GM12878 (cell line): ENCODE measurements at regions not wholly inside any gene's neighbourhood (a gene's known extent, or its start where the extent isn't known, plus 50 kb on each side); places are given as distances from the start of the nearest gene placed in this dataset.

Source experiments
- ATAC-seq: fragments of 200-7000 bp; cut with Tn5 transposase; 3 replicates; pipeline ENCODE4 v1.9.1; 2020; ENCODE audit warnings: mild to moderate bottlenecking, moderate library complexity
- BruUV-seq: library from RNA; stranded (reverse); fragments of 400-500 nt; replicated peaks from 2 replicates; lab custom pipeline; 2021; lab: Mats Ljungman, UMichigan
- CTCF ChIA-PET: fragments of 300-600 bp; sonication (Branson Sonifier 250); formaldehyde crosslinking; extraction: SDS; loops from one replicate; lab custom pipeline; 2021; ENCODE audit warnings: inconsistent platforms; lab: Yijun Ruan, JAX
- POLR2A ChIA-PET: fragments of 350-600 bp; formaldehyde crosslinking; extraction: SDS; loops from one replicate; lab custom pipeline; 2021; ENCODE audit warnings: inconsistent platforms; lab: Charles Lee
- RAD21 ChIA-PET: fragments of 300-600 bp; sonication (Branson Sonifier 250); formaldehyde crosslinking; loops from one replicate; lab custom pipeline; 2023; ENCODE audit warnings: antibody characterized with exemption; ENCODE audit not compliant: unreplicated experiment; lab: Charles Lee
- SMC1A ChIA-PET: fragments of 300-600 bp; sonication (Branson Sonifier 250); formaldehyde crosslinking; loops from one replicate; lab custom pipeline; 2023; ENCODE audit not compliant: unreplicated experiment, uncharacterized antibody; lab: Charles Lee
- DNase-seq: peaks from one replicate; pipeline ENCODE4 v3.0.0-alpha.2; 2011; ENCODE audit warnings: low read depth, low spot score
- FAIRE-seq: peaks from 3 replicates; lab custom pipeline; 2011; peaks lifted over from hg19 to GRCh38; lab: Jason Lieb, UNC
- H2AFZ ChIP-seq: 2 replicates; pipeline ENCODE4 v1.6.0; 2011; ENCODE audit warnings: low read depth, low read length, control low read depth; ENCODE audit not compliant: control insufficient read depth
- H3K27ac ChIP-seq: 2 replicates; pipeline ENCODE4 v1.5.1; 2011; ENCODE audit warnings: control low read depth; ENCODE audit not compliant: control insufficient read depth, insufficient read depth
- H3K27me3 ChIP-seq, 2 experiments: replicated peaks in 1 of 2; 2 replicates each; pipeline versions ENCODE4 v1.6.0 to v1.6.1; 2011; ENCODE audit warnings: low read length in 1 of 2; ENCODE audit not compliant: control insufficient read depth in 2 of 2, insufficient read depth in 2 of 2
- H3K36me3 ChIP-seq, 2 experiments: 2 replicates each; pipeline ENCODE4 v1.5.1; 2011; ENCODE audit warnings: low read length in 1 of 2; ENCODE audit not compliant: control insufficient read depth in 2 of 2, insufficient read depth in 2 of 2
- H3K4me1 ChIP-seq: 2 replicates; pipeline ENCODE4 v1.6.1; 2011; ENCODE audit warnings: mild to moderate bottlenecking, low read length, moderate library complexity, mixed read lengths; ENCODE audit not compliant: control insufficient read depth, insufficient read depth
- H3K4me2 ChIP-seq: 2 replicates; pipeline ENCODE4 v1.6.0; 2011; ENCODE audit warnings: control low read depth; ENCODE audit not compliant: control insufficient read depth, insufficient read depth
- H3K4me3 ChIP-seq: fragments of 200-600 bp; sonication (generic); 2 replicates; pipeline ENCODE4 v1.5.1; 2016
- H3K79me2 ChIP-seq: 2 replicates; pipeline ENCODE4 v1.6.0; 2011; ENCODE audit warnings: low read length; ENCODE audit not compliant: control insufficient read depth, insufficient read depth
- H3K9ac ChIP-seq: 2 replicates; pipeline ENCODE4 v1.8.0; 2011; ENCODE audit warnings: low read length, control low read depth, mixed read lengths; ENCODE audit not compliant: control insufficient read depth, insufficient read depth
- H3K9me3 ChIP-seq: replicated peaks from 3 replicates; pipeline ENCODE4 v1.5.1; 2011; ENCODE audit warnings: mild to moderate bottlenecking, low read length; ENCODE audit not compliant: control insufficient read depth, insufficient read depth
- H4K20me1 ChIP-seq: 2 replicates; pipeline ENCODE4 v1.6.0; 2011; ENCODE audit not compliant: control insufficient read depth, insufficient read depth
- ATF7 ChIP-seq: fragments of 450-650 bp; IDR thresholded peaks from 2 replicates; pipeline ENCODE4 v1.6.1; 2016; ENCODE audit warnings: low read depth, mild to moderate bottlenecking
- BCL11A ChIP-seq: IDR thresholded peaks from 2 replicates; pipeline ENCODE4 v1.6.1; 2011; ENCODE audit warnings: low read depth, low read length
- JUNB ChIP-seq: IDR thresholded peaks from 2 replicates; pipeline ENCODE4 v1.6.1; 2016; ENCODE audit warnings: antibody characterized with exemption, mild to moderate bottlenecking
- NR2F1 ChIP-seq: fragments of 450-650 bp; conservative IDR thresholded peaks from 2 replicates; pipeline ENCODE4 v1.6.1; 2017; ENCODE audit warnings: mild to moderate bottlenecking
- NRF1 ChIP-seq: conservative IDR thresholded peaks from 2 replicates; pipeline ENCODE4 v1.6.1; 2011; ENCODE audit warnings: mild to moderate bottlenecking, low read depth, low read length, improper control_type of control experiment
- PRDM15 ChIP-seq: fragments of 450-650 bp; formaldehyde crosslinking; IDR thresholded peaks from 2 replicates; pipeline ENCODE4 v1.4.0; 2020; ENCODE audit warnings: mild to moderate bottlenecking, moderate library complexity
- SRF ChIP-seq, 2 experiments: IDR thresholded peaks; 2 replicates each; pipeline ENCODE4 v1.6.1; 2011; ENCODE audit warnings: low read depth in 2 of 2, low read length in 2 of 2, mild to moderate bottlenecking in 1 of 2, moderate library complexity in 1 of 2
- SUPT20H ChIP-seq: IDR thresholded peaks from 2 replicates; pipeline ENCODE4 v1.6.1; 2011; ENCODE audit warnings: low read depth, mild to moderate bottlenecking, low read length, moderate library complexity, borderline replicate concordance; ENCODE audit not compliant: control insufficient read depth
- TCF7 ChIP-seq: IDR thresholded peaks from 2 replicates; pipeline ENCODE4 v1.6.1; 2014; ENCODE audit warnings: antibody characterized with exemption, borderline replicate concordance
- ZSCAN29 ChIP-seq: fragments of 450-650 bp; IDR thresholded peaks from 2 replicates; pipeline ENCODE4 v1.6.1; 2017; ENCODE audit warnings: mild to moderate bottlenecking, moderate library complexity
- WGBS: methylation state at CpG from one replicate; pipeline ENCODE4 v1.1.6; 2016; ENCODE audit warnings: low lambda C conversion rate; ENCODE audit not compliant: insufficient replicate concordance, insufficient coverage; ENCODE audit errors: missing lambda C conversion rate; 5-methylcytosine and 5-hydroxymethylcytosine counted together
- in situ Hi-C: fragments of 300-500 bp; cut with MboI; formaldehyde crosslinking; loops from 9 replicates; pipeline ENCODE4 v1.14.3; 2018; ENCODE audit warnings: mixed read lengths
- intact Hi-C: fragments of 100-400 bp; cut with micrococcal nuclease; formaldehyde crosslinking; loops from one replicate; pipeline ENCODE4 v1.14.2; 2022; ENCODE audit not compliant: unreplicated experiment
- TF ChIP-seq, protein P1 (sequence below): IDR thresholded peaks from 2 replicates; pipeline ENCODE4 v1.6.1; 2012; ENCODE audit warnings: low read depth, low read length, improper control_type of control experiment

- TF ChIP-seq PRDM15: no peak
- TF ChIP-seq ZSCAN29: no peak
- TF ChIP-seq, all 136 proteins: peak for 0
- RAD21 ChIA-PET: no interaction called here
Measured at GRCh38 chr13:54950546-54950945, 1921.9 kb downstream of the OLFM4 start.

DNA sequence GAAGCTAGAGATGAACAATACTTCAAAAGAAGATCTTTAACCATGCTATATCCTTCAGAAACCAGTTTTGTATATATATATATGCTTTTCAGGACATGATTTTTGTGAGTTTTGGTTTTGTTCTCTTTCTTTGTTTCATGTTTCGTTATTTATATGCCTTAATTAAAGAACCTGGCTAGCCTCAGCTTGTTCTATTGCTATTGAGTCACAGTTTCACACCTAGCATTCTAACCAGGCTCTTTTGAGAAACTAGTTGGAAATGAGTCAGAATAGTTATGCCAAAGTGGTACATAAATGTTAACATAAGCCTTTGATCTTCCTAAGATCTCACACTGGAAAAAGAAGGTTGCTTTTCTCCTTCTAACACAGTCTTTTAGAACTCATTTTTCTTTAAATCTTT, 1925.2 kb downstream of the OLFM4 start:
- in situ Hi-C loops: no loop called here
- no peak overlapping the region for H3K4me2 ChIP-seq
- TF ChIP-seq TCF7: peak; percentile 52; the same call in 1 of the 2 replicates
- no peak for TF ChIP-seq NR2F1
- no peak for TF ChIP-seq SUPT20H
- TF ChIP-seq NRF1: no peak
- TF ChIP-seq ATF7: 0 out of 2 replicates have a peak, but pooled peaks have one; percentile 11
- 0 out of 2 replicates have a peak, but pooled peaks have one; percentile 31 for TF ChIP-seq BCL11A
- no peak for TF ChIP-seq SRF (IDR thresholded peaks at IDR 0.05; ENCODE audit: low read depth in 2 of 2, low read length in 2 of 2)
- TF ChIP-seq, protein P1, sequence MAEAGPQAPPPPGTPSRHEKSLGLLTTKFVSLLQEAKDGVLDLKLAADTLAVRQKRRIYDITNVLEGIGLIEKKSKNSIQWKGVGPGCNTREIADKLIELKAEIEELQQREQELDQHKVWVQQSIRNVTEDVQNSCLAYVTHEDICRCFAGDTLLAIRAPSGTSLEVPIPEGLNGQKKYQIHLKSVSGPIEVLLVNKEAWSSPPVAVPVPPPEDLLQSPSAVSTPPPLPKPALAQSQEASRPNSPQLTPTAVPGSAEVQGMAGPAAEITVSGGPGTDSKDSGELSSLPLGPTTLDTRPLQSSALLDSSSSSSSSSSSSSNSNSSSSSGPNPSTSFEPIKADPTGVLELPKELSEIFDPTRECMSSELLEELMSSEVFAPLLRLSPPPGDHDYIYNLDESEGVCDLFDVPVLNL: no peak
- 0 out of 2 replicates have a peak, but pooled peaks have one; percentile 7 for TF ChIP-seq JUNB

More at GRCh38 chr13:54950546-54950945, 1921.9 kb downstream of the OLFM4 start:
- Histone ChIP-seq H2AFZ (no peak overlapping the region), H3K27me3 (no peaks in the 10 kb centered on the region), H4K20me1 (no peaks in the 10 kb centered on the region), H3K4me1 (no peaks in the 10 kb centered on the region), H3K4me3 (no peak overlapping the region), H3K9me3 (no peaks in the 10 kb centered on the region; the same call in 2 of the 3 replicates), H3K36me3 (no peaks in the 10 kb centered on the region), H3K9ac (no peak overlapping the region), H3K4me2 (no peak overlapping the region), H3K79me2 (no peaks in the 10 kb centered on the region), H3K27ac (no peak overlapping the region)
- FAIRE-seq (no peak), ATAC-seq (no peak), DNase-seq (no peak)
- ChIA-PET SMC1A (no interaction called here), CTCF (interaction anchor here (1.4 kb wide), 1 partner anchor 11 kb away, joined by 3 read pairs; no protein-coding TSS in a partner anchor), POLR2A (no interaction called here)
- in situ Hi-C loops: no loop called here
- BruUV-seq: no TSS peak
- intact Hi-C loops: no loop called here
- WGBS: 14% methylated on average over 1 of the region's 1 CpG

More for the DNA sequence above, 1925.2 kb downstream of the OLFM4 start:
- WGBS: 0% methylated on average over 1 of the region's 1 CpG
- H3K36me3 ChIP-seq: no peaks in the 10 kb centered on the region
- peak; percentile 48 for ATAC-seq
- no peak for DNase-seq
- H3K79me2 ChIP-seq: no peaks in the 10 kb centered on the region
- CTCF ChIA-PET: no interaction called here
- BruUV-seq: no TSS peak
- no peaks in the 10 kb centered on the region for H3K4me1 ChIP-seq
- H3K27me3 ChIP-seq: no peaks in the 10 kb centered on the region
- H4K20me1 ChIP-seq: no peaks in the 10 kb centered on the region
- no peak overlapping the region for H3K27ac ChIP-seq
- SMC1A ChIA-PET: no interaction called here
- H3K9me3 ChIP-seq: no peaks in the 10 kb centered on the region; the same call in 2 of the 3 replicates
- RAD21 ChIA-PET: no interaction called here
- no peak overlapping the region for H2AFZ ChIP-seq
- FAIRE-seq: no peak
- intact Hi-C loops: no loop called here
- POLR2A ChIA-PET: no interaction called here
- H3K9ac ChIP-seq: no peak overlapping the region
- no peak overlapping the region for H3K4me3 ChIP-seq
